ENCODE measurements at regions not wholly inside any gene's neighbourhood (a gene's known extent, or its start where the extent isn't known, plus 50 kb on each side); places are given as distances from the start of the nearest gene placed in this dataset.

DNA sequence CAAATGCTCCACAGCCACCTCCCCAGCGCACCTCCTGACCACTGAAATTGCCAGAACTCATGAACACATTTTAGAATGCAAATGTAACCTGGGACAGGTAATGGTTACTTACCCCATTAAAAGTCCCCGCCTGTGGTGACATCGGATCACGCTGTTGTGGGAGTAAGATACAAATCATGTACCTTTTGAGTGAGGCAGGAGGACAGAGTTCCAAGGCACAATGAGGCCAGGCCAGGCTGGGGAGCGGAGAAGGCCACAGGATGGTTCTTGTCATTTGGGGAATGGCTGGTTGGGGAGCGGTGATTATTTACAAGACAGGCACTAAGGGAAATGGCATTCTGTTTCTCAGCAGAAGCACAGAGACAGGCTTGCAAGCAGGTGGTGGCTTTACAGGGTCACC is 490.0 kb downstream of the EDEM1 start:
- no peak for TF ChIP-seq ZC3H10 (CRISPR knock-in tag; IDR thresholded peaks at IDR 0.05)
- TF ChIP-seq, protein P1, sequence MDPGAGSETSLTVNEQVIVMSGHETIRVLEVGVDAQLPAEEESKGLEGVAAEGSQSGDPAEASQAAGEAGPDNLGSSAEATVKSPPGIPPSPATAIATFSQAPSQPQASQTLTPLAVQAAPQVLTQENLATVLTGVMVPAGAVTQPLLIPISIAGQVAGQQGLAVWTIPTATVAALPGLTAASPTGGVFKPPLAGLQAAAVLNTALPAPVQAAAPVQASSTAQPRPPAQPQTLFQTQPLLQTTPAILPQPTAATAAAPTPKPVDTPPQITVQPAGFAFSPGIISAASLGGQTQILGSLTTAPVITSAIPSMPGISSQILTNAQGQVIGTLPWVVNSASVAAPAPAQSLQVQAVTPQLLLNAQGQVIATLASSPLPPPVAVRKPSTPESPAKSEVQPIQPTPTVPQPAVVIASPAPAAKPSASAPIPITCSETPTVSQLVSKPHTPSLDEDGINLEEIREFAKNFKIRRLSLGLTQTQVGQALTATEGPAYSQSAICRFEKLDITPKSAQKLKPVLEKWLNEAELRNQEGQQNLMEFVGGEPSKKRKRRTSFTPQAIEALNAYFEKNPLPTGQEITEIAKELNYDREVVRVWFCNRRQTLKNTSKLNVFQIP (CRISPR knock-in tag; IDR thresholded peaks at IDR 0.05; ENCODE audit: borderline replicate concordance, low read depth), result no peak
- TF ChIP-seq CSDC2 (CRISPR knock-in tag; IDR thresholded peaks at IDR 0.05), result no peak
- TF ChIP-seq, protein P2, sequence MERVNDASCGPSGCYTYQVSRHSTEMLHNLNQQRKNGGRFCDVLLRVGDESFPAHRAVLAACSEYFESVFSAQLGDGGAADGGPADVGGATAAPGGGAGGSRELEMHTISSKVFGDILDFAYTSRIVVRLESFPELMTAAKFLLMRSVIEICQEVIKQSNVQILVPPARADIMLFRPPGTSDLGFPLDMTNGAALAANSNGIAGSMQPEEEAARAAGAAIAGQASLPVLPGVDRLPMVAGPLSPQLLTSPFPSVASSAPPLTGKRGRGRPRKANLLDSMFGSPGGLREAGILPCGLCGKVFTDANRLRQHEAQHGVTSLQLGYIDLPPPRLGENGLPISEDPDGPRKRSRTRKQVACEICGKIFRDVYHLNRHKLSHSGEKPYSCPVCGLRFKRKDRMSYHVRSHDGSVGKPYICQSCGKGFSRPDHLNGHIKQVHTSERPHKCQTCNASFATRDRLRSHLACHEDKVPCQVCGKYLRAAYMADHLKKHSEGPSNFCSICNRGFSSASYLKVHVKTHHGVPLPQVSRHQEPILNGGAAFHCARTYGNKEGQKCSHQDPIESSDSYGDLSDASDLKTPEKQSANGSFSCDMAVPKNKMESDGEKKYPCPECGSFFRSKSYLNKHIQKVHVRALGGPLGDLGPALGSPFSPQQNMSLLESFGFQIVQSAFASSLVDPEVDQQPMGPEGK (CRISPR knock-in tag; IDR thresholded peaks at IDR 0.05; ENCODE audit: borderline replicate concordance), result no peak
- no peak for TF ChIP-seq GLIS3 (CRISPR knock-in tag; IDR thresholded peaks at IDR 0.05)
- TF ChIP-seq, protein P3, sequence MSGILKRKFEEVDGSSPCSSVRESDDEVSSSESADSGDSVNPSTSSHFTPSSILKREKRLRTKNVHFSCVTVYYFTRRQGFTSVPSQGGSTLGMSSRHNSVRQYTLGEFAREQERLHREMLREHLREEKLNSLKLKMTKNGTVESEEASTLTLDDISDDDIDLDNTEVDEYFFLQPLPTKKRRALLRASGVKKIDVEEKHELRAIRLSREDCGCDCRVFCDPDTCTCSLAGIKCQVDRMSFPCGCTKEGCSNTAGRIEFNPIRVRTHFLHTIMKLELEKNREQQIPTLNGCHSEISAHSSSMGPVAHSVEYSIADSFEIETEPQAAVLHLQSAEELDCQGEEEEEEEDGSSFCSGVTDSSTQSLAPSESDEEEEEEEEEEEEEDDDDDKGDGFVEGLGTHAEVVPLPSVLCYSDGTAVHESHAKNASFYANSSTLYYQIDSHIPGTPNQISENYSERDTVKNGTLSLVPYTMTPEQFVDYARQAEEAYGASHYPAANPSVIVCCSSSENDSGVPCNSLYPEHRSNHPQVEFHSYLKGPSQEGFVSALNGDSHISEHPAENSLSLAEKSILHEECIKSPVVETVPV (CRISPR knock-in tag; IDR thresholded peaks at IDR 0.05), result no peak
